K562 (cell line): ENCODE measurements at regions not wholly inside any gene's neighbourhood (a gene's known extent, or its start where the extent isn't known, plus 50 kb on each side); places are given as distances from the start of the nearest gene placed in this dataset.

Source experiments
- FOXK2 ChIP-seq, 2 experiments: fragments of 450-650 bp; IDR thresholded peaks in 1 of 2; conservative IDR thresholded peaks in 1 of 2; 2 replicates each; pipeline ENCODE4 v1.6.1; 2016; ENCODE audit warnings: low read depth in 2 of 2, mild to moderate bottlenecking in 1 of 2
- HDAC2 ChIP-seq: fragments of 450-650 bp; IDR thresholded peaks from 2 replicates; pipeline ENCODE4 v1.6.1; 2016; ENCODE audit warnings: mild to moderate bottlenecking
- SIX5 ChIP-seq, 2 experiments: IDR thresholded peaks; 2 replicates each; pipeline ENCODE4 v1.6.1; 2011; ENCODE audit warnings: low read length in 2 of 2, borderline replicate concordance in 1 of 2, low read depth in 1 of 2, mild to moderate bottlenecking in 1 of 2, moderate library complexity in 1 of 2; ENCODE audit not compliant: insufficient read depth in 1 of 2
- ZNF316 ChIP-seq: fragments of 450-650 bp; IDR thresholded peaks from 2 replicates; pipeline ENCODE4 v1.6.1; 2016
- TF ChIP-seq, protein P1 (sequence below), 2 experiments: fragments of 450-650 bp in 1 of 2; sonication (generic) in 1 of 2; formaldehyde crosslinking in 1 of 2; IDR thresholded peaks; 2 replicates each; pipeline versions ENCODE4 v1.7.1 to v1.9.0; 2016 to 2022; ENCODE audit warnings: inconsistent platforms in 1 of 2, mild to moderate bottlenecking in 1 of 2, missing genetic modification reagents in 1 of 2
- TF ChIP-seq, protein P2 (sequence below): sonication (generic); IDR thresholded peaks from 2 replicates; pipeline ENCODE4 v1.6.1; 2016

DNA sequence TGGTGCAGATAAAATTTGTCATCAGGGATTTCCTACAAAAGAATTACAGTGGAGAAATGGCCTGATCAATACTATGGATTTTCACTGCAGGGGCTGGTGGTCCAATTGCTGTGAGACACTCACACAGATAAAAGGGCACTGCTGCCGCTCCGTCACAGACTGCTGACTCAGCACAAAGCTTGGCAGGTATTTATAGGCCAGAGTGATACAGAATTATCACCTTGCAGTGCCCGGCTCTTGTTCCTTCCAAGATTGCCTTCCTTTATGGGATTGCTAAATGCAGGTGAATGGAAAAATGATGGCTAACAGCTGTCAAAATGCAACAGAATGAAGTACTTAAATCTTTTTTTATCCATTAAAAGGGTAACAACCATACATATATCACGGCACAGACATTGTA, 247.8 kb upstream of the ZFP64 start (continued):
- TF ChIP-seq SIX5 (IDR thresholded peaks at IDR 0.05; ENCODE audit: borderline replicate concordance in 1 of 2, insufficient read depth in 1 of 2, low read depth in 1 of 2, low read length in 2 of 2) (no peak), HDAC2 (no peak), ZNF316 (peak; percentile 87), FOXK2 (conservative IDR thresholded peaks at IDR 0.05 in 1 of 2, IDR thresholded peaks at IDR 0.05 in 1 of 2; ENCODE audit: low read depth in 2 of 2) (no peak)
- TF ChIP-seq, protein P1, sequence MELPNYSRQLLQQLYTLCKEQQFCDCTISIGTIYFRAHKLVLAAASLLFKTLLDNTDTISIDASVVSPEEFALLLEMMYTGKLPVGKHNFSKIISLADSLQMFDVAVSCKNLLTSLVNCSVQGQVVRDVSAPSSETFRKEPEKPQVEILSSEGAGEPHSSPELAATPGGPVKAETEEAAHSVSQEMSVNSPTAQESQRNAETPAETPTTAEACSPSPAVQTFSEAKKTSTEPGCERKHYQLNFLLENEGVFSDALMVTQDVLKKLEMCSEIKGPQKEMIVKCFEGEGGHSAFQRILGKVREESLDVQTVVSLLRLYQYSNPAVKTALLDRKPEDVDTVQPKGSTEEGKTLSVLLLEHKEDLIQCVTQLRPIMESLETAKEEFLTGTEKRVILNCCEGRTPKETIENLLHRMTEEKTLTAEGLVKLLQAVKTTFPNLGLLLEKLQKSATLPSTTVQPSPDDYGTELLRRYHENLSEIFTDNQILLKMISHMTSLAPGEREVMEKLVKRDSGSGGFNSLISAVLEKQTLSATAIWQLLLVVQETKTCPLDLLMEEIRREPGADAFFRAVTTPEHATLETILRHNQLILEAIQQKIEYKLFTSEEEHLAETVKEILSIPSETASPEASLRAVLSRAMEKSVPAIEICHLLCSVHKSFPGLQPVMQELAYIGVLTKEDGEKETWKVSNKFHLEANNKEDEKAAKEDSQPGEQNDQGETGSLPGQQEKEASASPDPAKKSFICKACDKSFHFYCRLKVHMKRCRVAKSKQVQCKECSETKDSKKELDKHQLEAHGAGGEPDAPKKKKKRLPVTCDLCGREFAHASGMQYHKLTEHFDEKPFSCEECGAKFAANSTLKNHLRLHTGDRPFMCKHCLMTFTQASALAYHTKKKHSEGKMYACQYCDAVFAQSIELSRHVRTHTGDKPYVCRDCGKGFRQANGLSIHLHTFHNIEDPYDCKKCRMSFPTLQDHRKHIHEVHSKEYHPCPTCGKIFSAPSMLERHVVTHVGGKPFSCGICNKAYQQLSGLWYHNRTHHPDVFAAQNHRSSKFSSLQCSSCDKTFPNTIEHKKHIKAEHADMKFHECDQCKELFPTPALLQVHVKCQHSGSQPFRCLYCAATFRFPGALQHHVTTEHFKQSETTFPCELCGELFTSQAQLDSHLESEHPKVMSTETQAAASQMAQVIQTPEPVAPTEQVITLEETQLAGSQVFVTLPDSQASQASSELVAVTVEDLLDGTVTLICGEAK (IDR thresholded peaks at IDR 0.05), result no peak
- TF ChIP-seq, protein P1 (CRISPR knock-in tag; IDR thresholded peaks at IDR 0.05), result no peak
- TF ChIP-seq, protein P2, sequence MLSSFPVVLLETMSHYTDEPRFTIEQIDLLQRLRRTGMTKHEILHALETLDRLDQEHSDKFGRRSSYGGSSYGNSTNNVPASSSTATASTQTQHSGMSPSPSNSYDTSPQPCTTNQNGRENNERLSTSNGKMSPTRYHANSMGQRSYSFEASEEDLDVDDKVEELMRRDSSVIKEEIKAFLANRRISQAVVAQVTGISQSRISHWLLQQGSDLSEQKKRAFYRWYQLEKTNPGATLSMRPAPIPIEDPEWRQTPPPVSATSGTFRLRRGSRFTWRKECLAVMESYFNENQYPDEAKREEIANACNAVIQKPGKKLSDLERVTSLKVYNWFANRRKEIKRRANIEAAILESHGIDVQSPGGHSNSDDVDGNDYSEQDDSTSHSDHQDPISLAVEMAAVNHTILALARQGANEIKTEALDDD, result no peak
